OCI-LY1 (cell line): ENCODE measurements at regions not wholly inside any gene's neighbourhood (a gene's known extent, or its start where the extent isn't known, plus 50 kb on each side); places are given as distances from the start of the nearest gene placed in this dataset.

Experiments used
- H2AFZ ChIP-seq: fragments of 200-600 bp; sonication (generic), shearing (Covaris generic); 2 replicates; pipeline ENCODE4 v1.6.0; 2014; ENCODE audit warnings: antibody characterized with exemption, mild to moderate bottlenecking, low read length
- H3F3A ChIP-seq: fragments of 200-600 bp; sonication (generic), shearing (Covaris generic); 2 replicates; pipeline ENCODE4 v1.6.0; 2014; ENCODE audit warnings: mild to moderate bottlenecking, antibody characterized with exemption, low read length, moderate library complexity; ENCODE audit not compliant: insufficient read depth
- H3K27ac ChIP-seq: fragments of 200-600 bp; sonication (generic); 2 replicates; pipeline ENCODE4 v1.5.1; 2014; ENCODE audit warnings: low read length, mixed run types, mild to moderate bottlenecking, low read depth; ENCODE audit not compliant: poor library complexity, severe bottlenecking
- H3K27me3 ChIP-seq: fragments of 200-600 bp; sonication (generic); 2 replicates; pipeline ENCODE4 v1.6.0; 2014; ENCODE audit warnings: antibody characterized with exemption, mild to moderate bottlenecking, low read length, moderate library complexity; ENCODE audit not compliant: insufficient read depth
- H3K36me3 ChIP-seq: fragments of 200-600 bp; sonication (generic); 2 replicates; pipeline ENCODE4 v1.6.1; 2014; ENCODE audit warnings: mild to moderate bottlenecking, antibody characterized with exemption, low read length, moderate library complexity, mixed read lengths; ENCODE audit not compliant: insufficient read depth
- H3K4me1 ChIP-seq: fragments of 200-600 bp; sonication (generic); 2 replicates; pipeline ENCODE4 v1.5.1; 2014; ENCODE audit warnings: mild to moderate bottlenecking, low read length, moderate library complexity; ENCODE audit not compliant: insufficient read depth, severe bottlenecking
- H3K4me2 ChIP-seq: fragments of 200-600 bp; sonication (generic), shearing (Covaris generic); 2 replicates; pipeline ENCODE4 v1.6.1; 2014; ENCODE audit warnings: low read length
- H3K4me3 ChIP-seq: fragments of 200-600 bp; sonication (generic); 2 replicates; pipeline ENCODE4 v1.5.1; 2014; ENCODE audit warnings: low read length, low read depth, mild to moderate bottlenecking, mixed read lengths; ENCODE audit not compliant: poor library complexity, severe bottlenecking
- H3K79me2 ChIP-seq: fragments of 200-600 bp; shearing (Covaris generic); 2 replicates; pipeline ENCODE4 v1.6.1; 2016; ENCODE audit warnings: mixed run types, low read length, mixed read lengths; ENCODE audit not compliant: insufficient read depth
- H3K9ac ChIP-seq: fragments of 200-600 bp; sonication (generic), shearing (Covaris generic); 2 replicates; pipeline ENCODE4 v1.6.1; 2014; ENCODE audit warnings: mild to moderate bottlenecking, low read length, mixed read lengths
- H3K9me2 ChIP-seq: fragments of 200-600 bp; sonication (generic), shearing (Covaris generic); 2 replicates; pipeline ENCODE4 v1.6.1; 2014; ENCODE audit warnings: low read depth, mild to moderate bottlenecking, low read length, mixed read lengths
- H3K9me3 ChIP-seq: fragments of 200-600 bp; shearing (Covaris generic); 2 replicates; pipeline ENCODE4 v1.6.1; 2014; ENCODE audit warnings: low read length, mixed read lengths
- H4K20me1 ChIP-seq: fragments of 200-600 bp; sonication (generic), shearing (Covaris generic); 2 replicates; pipeline ENCODE4 v1.6.0; 2016; ENCODE audit warnings: mild to moderate bottlenecking, low read length; ENCODE audit not compliant: insufficient read depth
- CTCF ChIP-seq: fragments of 200-600 bp; sonication (generic), shearing (Covaris generic); IDR thresholded peaks from 2 replicates; pipeline ENCODE4 v1.5.1; 2017; ENCODE audit warnings: mild to moderate bottlenecking, antibody characterized with exemption, low read length, moderate library complexity, mixed read lengths
- EZH2 ChIP-seq: fragments of 200-600 bp; sonication (generic), shearing (Covaris generic); IDR thresholded peaks from 2 replicates; pipeline ENCODE4 v1.8.0; 2017; ENCODE audit warnings: borderline replicate concordance, mixed run types, mild to moderate bottlenecking, antibody characterized with exemption, low read length, moderate library complexity, mixed read lengths

DNA sequence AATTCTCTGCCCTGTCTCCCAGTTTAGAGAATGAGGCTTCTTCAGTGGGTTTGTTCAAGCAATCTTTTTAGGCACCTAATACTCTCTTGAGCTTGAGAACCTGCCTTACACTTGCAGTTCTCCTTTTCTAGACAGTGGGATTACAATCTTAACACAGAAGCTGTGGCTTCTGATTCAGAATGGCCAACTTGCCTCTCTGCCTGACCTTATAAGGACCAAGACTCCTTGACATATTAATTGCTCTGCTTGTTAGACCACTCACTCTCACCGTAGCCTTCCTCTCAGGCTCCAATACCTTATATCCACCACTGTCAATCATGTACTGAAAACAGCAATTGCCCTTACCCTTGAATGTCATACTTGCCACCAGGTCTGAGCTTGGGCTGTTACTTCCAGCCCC, 338.7 kb upstream of the MAOA start:
- Histone ChIP-seq H3K4me3 (no peak overlapping the region), H3K4me2 (no peak overlapping the region), H3K9me3 (no peaks in the 10 kb centered on the region), H3K27me3 (no peaks in the 10 kb centered on the region), H4K20me1 (no peaks in the 10 kb centered on the region), H3K9ac (no peak overlapping the region), H3K79me2 (no peaks in the 10 kb centered on the region), H3K36me3 (no peaks in the 10 kb centered on the region), H2AFZ (no peak overlapping the region), H3K9me2 (no peaks in the 10 kb centered on the region), H3K4me1 (peaks cover 7% of the 10 kb centered on the region), H3F3A (no peaks in the 10 kb centered on the region), H3K27ac (no peak overlapping the region)
- TF ChIP-seq EZH2 (no peak), CTCF (no peak)

DNA sequence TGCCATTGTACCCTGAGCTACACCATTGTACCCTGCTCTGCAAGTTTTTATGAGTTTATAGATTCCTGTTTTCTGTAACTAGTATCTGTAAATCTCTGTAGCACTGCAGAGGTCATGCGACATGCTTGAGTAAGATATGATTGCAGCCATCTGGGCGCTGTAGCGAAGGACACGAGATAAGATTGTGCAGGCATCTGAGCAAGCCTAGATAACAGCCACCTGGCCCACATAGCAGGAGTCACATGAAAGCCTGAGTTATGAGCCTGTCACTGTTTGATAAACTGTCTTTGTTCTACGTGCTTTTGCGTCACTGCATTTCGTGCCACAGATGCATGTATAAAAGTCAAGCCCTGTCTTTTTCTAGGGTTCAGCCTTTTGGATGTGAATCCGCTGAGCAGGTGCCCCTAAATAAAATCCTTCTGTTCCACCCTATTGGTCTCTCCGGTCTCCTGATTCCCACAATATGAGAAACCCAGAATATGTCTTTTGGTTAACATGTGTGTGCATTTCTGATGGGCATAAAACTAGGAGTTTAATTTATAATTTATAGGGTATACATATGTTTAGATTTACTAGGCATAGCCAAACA, 327.6 kb upstream of the MAOA start:
- no peaks in the 10 kb centered on the region; the same call in 1 of the 2 replicates for H3K36me3 ChIP-seq

DNA sequence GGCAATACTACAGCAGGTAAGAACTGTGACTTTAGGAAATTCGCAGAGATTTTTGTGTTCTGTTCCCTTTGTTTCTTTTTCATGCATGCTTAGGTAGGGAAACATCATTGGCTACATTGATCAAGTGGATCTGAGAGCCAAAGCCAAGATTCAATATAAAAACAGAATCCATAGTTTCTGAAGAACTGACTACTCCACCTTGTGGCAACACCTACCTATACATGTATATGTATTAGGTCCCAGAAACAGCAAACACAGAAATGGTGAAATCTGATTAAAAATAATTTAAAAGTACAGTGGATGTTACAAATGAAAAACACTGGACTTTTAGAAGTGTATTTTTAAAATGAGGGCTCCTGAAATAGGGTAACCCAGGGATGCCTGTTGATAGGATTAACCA, 322.6 kb upstream of the MAOA start:
- Histone ChIP-seq H4K20me1 (no peaks in the 10 kb centered on the region), H3K9me3 (no peaks in the 10 kb centered on the region), H3K9ac (no peak overlapping the region), H3K27me3 (no peaks in the 10 kb centered on the region), H3F3A (no peaks in the 10 kb centered on the region), H3K36me3 (no peaks in the 10 kb centered on the region; the same call in 1 of the 2 replicates), H3K27ac (peak overlapping the region; percentile 60), H3K79me2 (no peaks in the 10 kb centered on the region), H3K4me2 (no peak overlapping the region), H3K9me2 (no peaks in the 10 kb centered on the region), H2AFZ (no peak overlapping the region), H3K4me3 (no peak overlapping the region), H3K4me1 (peaks cover 5% of the 10 kb centered on the region)
- TF ChIP-seq CTCF (peak; percentile 43; the same call in 1 of the 2 replicates), EZH2 (no peak)

More for the DNA sequence above, 327.6 kb upstream of the MAOA start:
- Histone ChIP-seq H3K9me2 (no peaks in the 10 kb centered on the region), H3K4me2 (no peak overlapping the region), H3K4me3 (no peak overlapping the region), H3F3A (no peaks in the 10 kb centered on the region), H4K20me1 (no peaks in the 10 kb centered on the region), H3K79me2 (no peaks in the 10 kb centered on the region), H3K9me3 (no peaks in the 10 kb centered on the region), H3K27ac (no peak overlapping the region), H3K4me1 (peaks cover 3% of the 10 kb centered on the region), H3K9ac (no peak overlapping the region), H3K27me3 (no peaks in the 10 kb centered on the region), H2AFZ (no peak overlapping the region)
- TF ChIP-seq CTCF: no peak
- no peak for TF ChIP-seq EZH2
